Astrocyte (in vitro differentiated cells and primary cell): ENCODE measurements at regions not wholly inside any gene's neighbourhood (a gene's known extent, or its start where the extent isn't known, plus 50 kb on each side); places are given as distances from the start of the nearest gene placed in this dataset.

Experiments used
- DNase-seq: peaks from one replicate; pipeline ENCODE4 v3.0.0-alpha.2; 2010; ENCODE audit warnings: low read depth
- FAIRE-seq: peaks from 2 replicates; lab custom pipeline; 2011; peaks lifted over from hg19 to GRCh38; lab: Jason Lieb, UNC
- H2AFZ ChIP-seq: 2 replicates; pipeline ENCODE4 v1.6.0; 2012; ENCODE audit warnings: low read depth, low read length, inconsistent platforms
- H3K27ac ChIP-seq: 2 replicates; pipeline ENCODE4 v1.5.1; 2011; ENCODE audit warnings: low read depth, low read length, inconsistent platforms
- H3K27me3 ChIP-seq: 2 replicates; pipeline ENCODE4 v1.6.0; 2011; ENCODE audit warnings: low read length, inconsistent platforms; ENCODE audit not compliant: insufficient read depth
- H3K36me3 ChIP-seq: 2 replicates; pipeline ENCODE4 v1.5.1; 2011; ENCODE audit warnings: low read length, inconsistent platforms; ENCODE audit not compliant: insufficient read depth
- H3K4me1 ChIP-seq: 2 replicates; pipeline ENCODE4 v1.5.1; 2011; ENCODE audit warnings: low read length, inconsistent platforms; ENCODE audit not compliant: insufficient read depth
- H3K4me2 ChIP-seq: 2 replicates; pipeline ENCODE4 v1.6.0; 2012; ENCODE audit warnings: low read length, inconsistent platforms
- H3K4me3 ChIP-seq: 2 replicates; pipeline ENCODE4 v1.5.1; 2011; ENCODE audit warnings: low read depth, mild to moderate bottlenecking, low read length, inconsistent platforms; ENCODE audit not compliant: insufficient read depth
- H3K79me2 ChIP-seq: 2 replicates; pipeline ENCODE4 v1.6.0; 2012; ENCODE audit warnings: mild to moderate bottlenecking, low read length, inconsistent platforms; ENCODE audit not compliant: insufficient read depth
- H3K9ac ChIP-seq: 2 replicates; pipeline ENCODE4 v1.6.0; 2012; ENCODE audit warnings: mild to moderate bottlenecking, low read length, inconsistent platforms
- H3K9me3 ChIP-seq: 2 replicates; pipeline ENCODE4 v1.5.1; 2012; ENCODE audit warnings: low read depth, mild to moderate bottlenecking, low read length, inconsistent platforms; ENCODE audit not compliant: insufficient read depth
- H4K20me1 ChIP-seq: 2 replicates; pipeline ENCODE4 v1.6.0; 2012; ENCODE audit warnings: low read length, inconsistent platforms; ENCODE audit not compliant: insufficient read depth
- H3K27ac Mint-ChIP-seq: one replicate; pipeline ENCODE4 v1.8.0; 2021; ENCODE audit warnings: mild to moderate bottlenecking, mixed read lengths; ENCODE audit not compliant: unreplicated experiment
- H3K27me3 Mint-ChIP-seq: one replicate; pipeline ENCODE4 v1.8.0; 2021; ENCODE audit warnings: low read depth, mixed read lengths; ENCODE audit not compliant: unreplicated experiment
- H3K36me3 Mint-ChIP-seq: one replicate; pipeline ENCODE4 v1.8.0; 2021; ENCODE audit warnings: low read depth, mixed read lengths; ENCODE audit not compliant: unreplicated experiment
- H3K4me1 Mint-ChIP-seq: one replicate; pipeline ENCODE4 v1.8.0; 2021; ENCODE audit warnings: low read depth, mixed read lengths; ENCODE audit not compliant: unreplicated experiment
- H3K4me3 Mint-ChIP-seq: one replicate; pipeline ENCODE4 v1.8.0; 2021; ENCODE audit warnings: mild to moderate bottlenecking, moderate library complexity, mixed read lengths; ENCODE audit not compliant: unreplicated experiment
- H3K9me3 Mint-ChIP-seq: one replicate; pipeline ENCODE4 v1.8.0; 2021; ENCODE audit warnings: mild to moderate bottlenecking, mixed read lengths; ENCODE audit not compliant: unreplicated experiment
- CTCF ChIP-seq: IDR thresholded peaks from 2 replicates; pipeline ENCODE4 v1.5.1; 2011; ENCODE audit warnings: low read depth, mild to moderate bottlenecking, inconsistent platforms, low read length, moderate library complexity; ENCODE audit not compliant: insufficient read depth
- EZH2 ChIP-seq: IDR thresholded peaks from 2 replicates; pipeline ENCODE4 v1.6.1; 2012; ENCODE audit warnings: mild to moderate bottlenecking, low read length, inconsistent platforms; ENCODE audit not compliant: insufficient read depth

GRCh38 chr4:81806485-81806884, 334.8 kb upstream of the RASGEF1B start:
- Histone ChIP-seq H3K4me2 (no peak overlapping the region), H4K20me1 (no peaks in the 10 kb centered on the region), H3K4me1 (no peaks in the 10 kb centered on the region), H3K79me2 (no peaks in the 10 kb centered on the region), H3K9ac (no peak overlapping the region), H3K27ac (no peak overlapping the region), H3K36me3 (no peaks in the 10 kb centered on the region), H2AFZ (no peak overlapping the region), H3K4me3 (no peak overlapping the region), H3K9me3 (no peaks in the 10 kb centered on the region), H3K27me3 (no peaks in the 10 kb centered on the region)
- DNase-seq (no peak), FAIRE-seq (no peak)
- Mint-ChIP-seq H3K27me3 (peaks cover 9% of the 10 kb centered on the region), H3K4me1 (peaks cover 2% of the 10 kb centered on the region), H3K9me3 (no peaks in the 10 kb centered on the region), H3K27ac (no peak overlapping the region), H3K4me3 (no peak overlapping the region), H3K36me3 (no peaks in the 10 kb centered on the region)
- TF ChIP-seq EZH2 (no peak), CTCF (no peak)

GRCh38 chr4:81804849-81805248, 333.1 kb upstream of the RASGEF1B start:
- H3K9ac ChIP-seq, result no peak overlapping the region
- no peak for TF ChIP-seq CTCF
- no peak for TF ChIP-seq EZH2
- H3K79me2 ChIP-seq, result no peaks in the 10 kb centered on the region
- no peak overlapping the region for H3K27ac ChIP-seq
- no peaks in the 10 kb centered on the region for H3K4me1 ChIP-seq
- no peaks in the 10 kb centered on the region for H3K27me3 ChIP-seq
- H3K4me3 ChIP-seq, result no peak overlapping the region
- no peaks in the 10 kb centered on the region for H4K20me1 ChIP-seq
- no peak overlapping the region for H3K4me3 Mint-ChIP-seq
- H3K4me2 ChIP-seq, result no peak overlapping the region
- no peaks in the 10 kb centered on the region for H3K36me3 Mint-ChIP-seq
- H3K27ac Mint-ChIP-seq, result no peak overlapping the region
- H3K9me3 Mint-ChIP-seq, result no peaks in the 10 kb centered on the region
- no peak for FAIRE-seq
- H3K36me3 ChIP-seq, result no peaks in the 10 kb centered on the region
- H3K9me3 ChIP-seq, result no peaks in the 10 kb centered on the region
- no peak for DNase-seq
- H3K27me3 Mint-ChIP-seq, result peaks cover 9% of the 10 kb centered on the region
- peaks cover 2% of the 10 kb centered on the region for H3K4me1 Mint-ChIP-seq
- no peak overlapping the region for H2AFZ ChIP-seq

- Mint-ChIP-seq H3K9me3 (no peaks in the 10 kb centered on the region), H3K27me3 (peaks cover 9% of the 10 kb centered on the region), H3K4me1 (no peaks in the 10 kb centered on the region), H3K4me3 (no peak overlapping the region), H3K36me3 (no peaks in the 10 kb centered on the region), H3K27ac (no peak overlapping the region)
- Histone ChIP-seq H4K20me1 (no peaks in the 10 kb centered on the region), H3K4me3 (no peak overlapping the region), H3K9me3 (peaks cover 2% of the 10 kb centered on the region), H3K9ac (no peak overlapping the region), H2AFZ (no peak overlapping the region), H3K27ac (no peak overlapping the region), H3K27me3 (no peaks in the 10 kb centered on the region), H3K4me1 (no peaks in the 10 kb centered on the region), H3K36me3 (no peaks in the 10 kb centered on the region), H3K79me2 (no peaks in the 10 kb centered on the region), H3K4me2 (no peak overlapping the region)
- no peak for TF ChIP-seq CTCF
- TF ChIP-seq EZH2, result no peak
- no peak for DNase-seq
- no peak for FAIRE-seq
Observed at GRCh38 chr4:81802285-81802846, 330.7 kb upstream of the RASGEF1B start.
